ENCODE measurements at regions not wholly inside any gene's neighbourhood (a gene's known extent, or its start where the extent isn't known, plus 50 kb on each side); places are given as distances from the start of the nearest gene placed in this dataset.
"Not testable (repeated sequence)": the region's sequence is repeated elsewhere in the genome, so short reads cannot be mapped to it uniquely, and the experiment has no call there.

GRCh38 chr3:164779816-164780215 is 298.5 kb downstream of the SI start:
- FAIRE-seq (no peak), DNase-seq (ENCODE audit: low spot score in 2 of 2) (no peak)

DNA sequence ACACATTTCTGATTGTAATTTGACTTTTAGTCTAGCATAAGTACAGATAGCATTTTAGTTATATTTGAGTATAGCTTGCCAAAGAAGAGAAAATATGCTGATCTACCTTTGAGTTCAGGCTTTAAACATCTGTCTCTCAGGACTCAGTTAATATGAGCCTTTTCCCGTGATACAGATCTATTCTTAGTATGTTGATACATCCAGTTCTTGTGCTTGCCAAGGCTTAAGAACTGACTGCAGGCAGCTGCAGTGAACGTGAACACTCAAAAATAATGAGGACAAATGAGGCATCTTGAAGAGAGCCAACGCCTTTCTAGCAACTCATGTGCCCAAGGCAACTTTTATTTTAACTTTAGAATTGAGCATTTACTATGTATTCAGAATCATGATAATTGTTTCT is 325.5 kb downstream of the SI start:
- no peak for FAIRE-seq
- no peak for DNase-seq (ENCODE audit: low spot score in 2 of 2)

GRCh38 chr3:164748626-164749025 is 329.7 kb downstream of the SI start:
- DNase-seq (ENCODE audit: low spot score in 2 of 2) (no peak), FAIRE-seq (no peak)

- no peak for DNase-seq (ENCODE audit: low spot score in 2 of 2)
- FAIRE-seq: no peak
These were observed 336.4 kb downstream of the SI start for GRCh38 chr3:164741869-164742268.

DNA sequence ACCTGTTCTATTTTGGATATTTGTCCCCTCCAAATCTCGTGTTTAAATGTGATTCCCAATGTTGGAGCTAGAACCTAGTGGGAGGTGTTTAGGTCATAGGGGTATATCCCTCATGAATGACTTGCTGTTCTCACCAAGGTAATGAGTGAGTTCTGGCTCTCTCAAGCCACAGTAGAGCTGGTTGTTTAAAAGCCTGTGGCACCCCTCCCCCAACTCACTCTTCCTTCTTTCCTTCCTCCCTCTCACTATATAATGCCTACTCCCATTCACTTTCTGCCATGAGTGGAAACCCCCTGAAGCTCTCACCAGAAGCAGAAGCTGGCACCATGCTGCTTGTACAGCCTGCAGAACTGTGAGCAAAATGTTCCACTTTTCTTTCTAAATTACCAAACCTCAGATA is 341.1 kb downstream of the SI start:
- DNase-seq (ENCODE audit: low spot score in 2 of 2) (no peak), FAIRE-seq (no peak)

DNA sequence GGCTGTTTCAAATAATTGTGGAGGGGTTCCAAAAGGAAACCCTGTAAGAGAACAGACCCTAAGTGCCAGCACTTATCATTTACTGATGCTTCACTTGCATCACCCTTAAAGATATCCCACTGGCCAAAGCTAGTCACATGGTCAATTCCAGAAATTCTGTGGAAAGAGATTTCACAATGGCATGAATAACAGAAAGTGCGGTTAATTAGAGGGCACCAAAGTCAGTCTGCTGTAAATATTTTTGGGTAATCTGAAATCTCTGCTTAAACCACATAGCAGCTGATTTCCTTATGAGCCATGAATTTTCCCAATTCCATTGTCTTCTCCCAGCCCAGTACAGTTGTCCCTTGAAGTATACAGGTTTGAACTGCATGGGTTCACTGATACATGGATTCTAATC is 346.1 kb downstream of the SI start:
- DNase-seq (ENCODE audit: low spot score in 2 of 2) (no peak), FAIRE-seq (no peak)

GRCh38 chr3:164730815-164731360 is 347.4 kb downstream of the SI start:
- DNase-seq (ENCODE audit: low spot score in 2 of 2) (no peak), FAIRE-seq (no peak)

DNA sequence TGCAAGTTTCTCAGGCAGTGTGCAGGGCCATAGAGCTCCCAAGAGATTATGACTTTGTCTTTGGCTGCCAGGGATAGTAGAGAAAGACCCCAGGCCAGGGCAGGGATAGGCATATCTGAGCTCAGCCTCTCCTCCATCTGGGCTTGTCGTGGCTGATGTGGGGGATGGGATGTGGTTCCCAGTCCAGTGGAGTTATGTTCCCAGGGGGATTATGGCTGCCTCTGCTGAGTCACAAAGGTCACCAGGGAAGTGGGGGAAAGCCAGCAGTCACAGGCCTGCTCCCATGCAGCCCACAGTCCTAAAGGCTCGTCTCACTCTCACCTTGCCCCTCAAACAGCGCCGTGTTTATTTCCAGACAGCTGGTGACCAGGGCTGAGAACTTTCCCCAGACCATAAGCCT is 354.9 kb downstream of the SI start:
- FAIRE-seq (no peak), DNase-seq (ENCODE audit: low spot score in 2 of 2) (no peak)

- not testable (repeated sequence) for FAIRE-seq; DNase-seq (ENCODE audit: low spot score in 2 of 2)
These were observed 375.5 kb downstream of the SI start for GRCh38 chr3:164702808-164703207.

DNA sequence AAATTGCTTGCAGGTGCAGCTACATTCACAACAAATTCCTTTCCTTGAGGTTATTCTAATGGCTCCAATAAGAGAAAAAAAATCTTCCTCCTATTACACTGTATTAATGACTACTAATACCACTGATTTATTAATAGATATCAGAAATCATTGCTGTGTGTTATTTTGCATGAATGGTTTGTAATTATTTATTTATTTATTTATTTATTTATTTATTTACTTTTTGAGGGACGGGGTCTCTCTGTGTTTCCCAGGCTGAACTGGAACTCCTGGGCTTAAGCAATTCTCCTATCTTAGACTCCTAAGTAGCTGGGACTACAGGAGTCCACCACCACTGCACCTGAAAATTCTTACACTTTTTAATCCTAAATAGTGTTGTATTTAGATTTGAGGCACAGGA is 390.4 kb downstream of the SI start:
- FAIRE-seq: no peak
- no peak for DNase-seq (ENCODE audit: low spot score in 2 of 2)

DNA sequence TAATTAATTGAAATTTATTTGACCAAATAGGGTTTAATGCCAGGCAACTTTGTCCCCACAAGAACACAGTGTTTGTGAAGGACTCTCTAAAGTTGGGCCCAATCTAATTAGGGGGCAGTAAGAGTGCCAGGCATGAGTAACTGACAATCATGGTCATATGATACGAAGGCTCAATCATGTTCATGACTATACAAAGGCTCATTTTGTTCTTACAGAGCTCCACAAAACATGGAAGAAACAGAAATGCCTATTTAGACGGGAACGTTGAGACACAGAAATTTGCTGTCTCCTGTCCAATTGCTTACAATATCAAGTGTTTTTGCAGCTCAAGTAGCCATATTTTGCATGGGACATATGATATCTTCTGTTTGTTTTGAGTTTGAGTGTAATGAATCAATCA is 391.1 kb downstream of the SI start:
- peak; percentile 47 for FAIRE-seq
- peak; percentile 0 to 4 for DNase-seq (ENCODE audit: low spot score in 2 of 2)

DNA sequence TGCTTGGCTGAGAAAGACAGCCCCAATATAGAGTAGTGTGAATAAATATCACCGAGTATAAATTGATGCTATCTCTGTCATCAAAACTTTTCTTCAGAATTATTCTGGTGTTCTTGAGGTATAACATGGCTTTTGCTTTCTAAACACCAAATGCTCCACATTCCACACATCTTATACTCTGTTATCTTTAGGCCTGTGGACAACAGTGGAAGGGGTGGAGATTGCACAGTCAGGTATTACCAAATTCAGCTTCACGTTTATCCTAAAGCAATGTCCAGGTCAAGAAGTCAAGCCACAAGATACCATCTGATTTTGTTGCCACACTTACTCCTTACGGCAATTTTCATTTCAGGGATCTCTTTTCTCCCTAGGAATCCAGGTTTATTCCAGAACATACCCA is 394.8 kb downstream of the SI start:
- FAIRE-seq (no peak), DNase-seq (ENCODE audit: low spot score in 2 of 2) (no peak)

DNA sequence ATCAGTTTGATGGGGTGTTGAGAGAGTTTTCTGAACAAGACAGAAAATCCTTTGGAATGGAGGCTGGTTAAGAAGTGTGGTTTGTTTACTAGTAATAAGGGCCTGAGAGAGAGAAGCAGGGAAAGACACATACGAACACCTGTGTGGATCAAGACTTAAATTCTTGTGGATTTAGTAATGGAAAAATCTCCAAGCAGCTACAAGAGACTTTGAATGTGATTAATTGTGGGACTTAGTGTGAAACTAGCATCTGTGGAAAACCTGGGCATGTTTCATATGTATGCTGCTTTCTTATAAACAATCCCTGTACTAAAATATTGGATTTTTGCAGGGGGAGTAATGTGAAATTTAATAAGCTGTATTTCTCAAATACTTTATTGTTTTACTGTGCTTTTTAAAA is 399.1 kb downstream of the SI start:
- FAIRE-seq (no peak), DNase-seq (ENCODE audit: low spot score in 2 of 2) (no peak)

DNA sequence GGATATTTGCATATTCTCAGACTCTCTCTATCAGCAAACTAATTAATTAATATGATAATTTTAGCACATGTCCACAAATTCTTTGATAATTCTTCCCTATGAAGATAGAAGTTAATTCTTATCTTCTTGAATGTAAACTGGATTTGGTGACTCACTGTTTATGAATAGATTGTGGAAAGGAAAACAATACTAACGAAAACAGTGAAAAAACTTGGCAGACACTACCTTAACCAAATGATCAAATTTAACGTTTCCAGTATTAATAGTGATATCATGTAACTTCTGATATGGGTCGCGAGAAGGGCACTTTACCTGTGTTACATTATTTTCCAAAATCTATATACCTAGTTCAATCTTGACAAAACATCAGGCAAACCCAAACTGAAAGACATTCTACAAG is 401.0 kb downstream of the SI start:
- DNase-seq (ENCODE audit: low spot score in 2 of 2) (no peak), FAIRE-seq (no peak)

- no peak for FAIRE-seq
These were observed 404.6 kb downstream of the SI start for GRCh38 chr3:164673738-164674137.

DNA sequence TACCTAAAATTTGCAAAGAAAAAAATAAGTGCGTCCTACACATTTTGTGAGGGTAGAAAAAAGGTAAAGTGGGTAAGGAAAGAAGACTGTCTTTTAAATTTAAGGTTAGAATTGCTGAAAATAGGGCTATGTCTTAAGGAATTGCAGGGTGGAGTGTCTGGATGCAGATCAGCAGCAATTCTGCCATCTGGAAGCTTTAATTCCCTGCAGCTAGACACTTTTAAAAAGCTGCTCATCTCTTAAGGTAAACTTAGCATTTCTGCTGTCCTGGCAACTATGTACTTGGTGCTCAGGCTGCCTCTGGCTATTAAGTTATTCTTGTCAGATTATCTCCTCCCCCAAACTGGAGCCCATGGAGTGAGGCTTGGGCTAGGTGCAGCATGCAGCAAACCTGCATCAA is 420.2 kb downstream of the SI start:
- no peak for DNase-seq (ENCODE audit: low spot score in 2 of 2)
- no peak for FAIRE-seq

More at GRCh38 chr3:164673738-164674137, 404.6 kb downstream of the SI start:
- no peak for DNase-seq (ENCODE audit: low spot score in 2 of 2)

- no peak for FAIRE-seq
- DNase-seq (ENCODE audit: low spot score in 2 of 2): no peak
These were observed 420.7 kb downstream of the SI start for GRCh38 chr3:164657631-164658030.

- DNase-seq (ENCODE audit: low spot score in 2 of 2): no peak
- no peak for FAIRE-seq
These were observed 422.8 kb downstream of the SI start for GRCh38 chr3:164655462-164655861.

DNA sequence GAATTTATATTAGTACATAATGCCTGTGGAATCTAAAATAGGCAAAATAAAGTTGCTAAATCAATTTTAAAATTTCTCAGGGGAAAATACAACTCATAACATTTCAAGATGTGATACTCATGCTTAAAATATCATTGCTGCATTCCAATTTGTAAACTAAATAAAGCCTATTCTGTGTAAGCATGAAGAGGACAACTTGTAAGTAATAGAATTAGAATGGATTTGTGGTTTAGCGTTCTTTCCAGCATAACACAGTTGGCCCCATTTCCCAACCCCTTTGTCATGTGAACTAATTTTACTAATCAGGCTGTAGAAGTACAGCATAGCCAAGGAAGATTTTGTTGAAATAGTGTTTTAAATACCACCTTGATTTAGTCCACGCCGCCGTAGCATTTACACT is 437.2 kb downstream of the SI start:
- FAIRE-seq: no peak
- no peak for DNase-seq (ENCODE audit: low spot score in 2 of 2)

GRCh38 chr3:164640591-164640990 is 437.7 kb downstream of the SI start:
- no peak for FAIRE-seq
- DNase-seq (ENCODE audit: low spot score in 2 of 2): no peak

- FAIRE-seq: no peak
- no peak for DNase-seq (ENCODE audit: low spot score in 2 of 2)
These were observed 457.3 kb downstream of the SI start for GRCh38 chr3:164620956-164621355.

GRCh38 chr3:164620423-164620822 is 457.9 kb downstream of the SI start:
- DNase-seq (ENCODE audit: low spot score in 2 of 2) (no peak), FAIRE-seq (no peak)

- FAIRE-seq (no peak), DNase-seq (ENCODE audit: low spot score in 2 of 2) (no peak)
These were observed 465.5 kb downstream of the SI start for GRCh38 chr3:164612751-164613150.
